Endothelial cell of umbilical vein (primary cell): ENCODE measurements at regions not wholly inside any gene's neighbourhood (a gene's known extent, or its start where the extent isn't known, plus 50 kb on each side); places are given as distances from the start of the nearest gene placed in this dataset.

Experiments used
- BruUV-seq: library from RNA; stranded (reverse); fragments of 400-500 nt; replicated peaks from 2 replicates; lab custom pipeline; 2021; lab: Mats Ljungman, UMichigan
- CTCF ChIA-PET: fragments of 300-600, 350-600 bp; sonication (Branson Sonifier 250); formaldehyde crosslinking; loops from one replicate; lab custom pipeline; 2021; ENCODE audit warnings: antibody characterized with exemption, inconsistent platforms; lab: Charles Lee
- POLR2A ChIA-PET: fragments of 300-600, 350-600 bp; sonication (Branson Sonifier 250); formaldehyde crosslinking; loops from one replicate; lab custom pipeline; 2021; ENCODE audit warnings: antibody characterized with exemption, inconsistent platforms; lab: Charles Lee
- DNase-seq: peaks from one replicate; pipeline ENCODE4 v3.0.0-alpha.2; 2011; ENCODE audit warnings: low read depth, low spot score
- FAIRE-seq: peaks from 2 replicates; lab custom pipeline; 2011; peaks lifted over from hg19 to GRCh38; lab: Jason Lieb, UNC
- H2AFZ ChIP-seq: 2 replicates; pipeline ENCODE4 v1.6.0; 2012; ENCODE audit warnings: low read depth, low read length, control low read depth, inconsistent platforms
- H3K27ac ChIP-seq: 2 replicates; pipeline ENCODE4 v1.5.1; 2011; ENCODE audit warnings: low read depth, mild to moderate bottlenecking, control low read depth, low read length, moderate library complexity; ENCODE audit not compliant: insufficient read depth
- H3K27me3 ChIP-seq, 2 experiments: 2 replicates each; pipeline versions ENCODE4 v1.6.0 to v1.6.1; 2011; ENCODE audit warnings: low read length in 2 of 2, mixed read lengths in 1 of 2; ENCODE audit not compliant: control insufficient read depth in 2 of 2, insufficient read depth in 2 of 2
- H3K36me3 ChIP-seq, 2 experiments: 2 replicates in 1 of 2; 3 replicates in 1 of 2; pipeline ENCODE4 v1.5.1; 2011; ENCODE audit warnings: low read length in 2 of 2, mild to moderate bottlenecking in 1 of 2, moderate library complexity in 1 of 2; ENCODE audit not compliant: control insufficient read depth in 2 of 2, insufficient read depth in 2 of 2; ENCODE audit errors: extremely low read depth in 1 of 2
- H3K4me1 ChIP-seq: 3 replicates; pipeline ENCODE4 v1.5.1; 2011; ENCODE audit warnings: mild to moderate bottlenecking, low read length; ENCODE audit not compliant: control insufficient read depth, insufficient read depth; ENCODE audit errors: extremely low read depth
- H3K4me2 ChIP-seq: 2 replicates; pipeline ENCODE4 v1.6.1; 2011; ENCODE audit warnings: low read length, control low read depth, mixed read lengths; ENCODE audit not compliant: insufficient read depth
- H3K4me3 ChIP-seq, 3 experiments: fragments of 200-600 bp in 1 of 3; sonication (generic), shearing (Covaris generic) in 1 of 3; replicated peaks in 1 of 3; 2 replicates each; pipeline ENCODE4 v1.5.1; 2011 to 2016; ENCODE audit warnings: control low read depth in 3 of 3, low read length in 3 of 3, mild to moderate bottlenecking in 2 of 3, inconsistent platforms in 1 of 3, low read depth in 1 of 3, moderate library complexity in 1 of 3; ENCODE audit not compliant: insufficient read depth in 1 of 3
- H3K79me2 ChIP-seq: 2 replicates; pipeline ENCODE4 v1.6.0; 2012; ENCODE audit warnings: low read length, inconsistent platforms; ENCODE audit not compliant: control insufficient read depth, insufficient read depth
- H3K9ac ChIP-seq: replicated peaks from 2 replicates; pipeline ENCODE3; 2011; ENCODE audit warnings: low read length, control low read depth; ENCODE audit not compliant: insufficient read depth; ENCODE audit errors: extremely low read depth
- H3K9me1 ChIP-seq: replicated peaks from 3 replicates; pipeline ENCODE4 v1.6.0; 2011; ENCODE audit warnings: mild to moderate bottlenecking, low read length; ENCODE audit not compliant: control insufficient read depth, insufficient read depth; ENCODE audit errors: extremely low read depth
- H3K9me3 ChIP-seq: replicated peaks from 2 replicates; pipeline ENCODE4 v1.5.1; 2012; ENCODE audit warnings: low read length, inconsistent platforms; ENCODE audit not compliant: control insufficient read depth, insufficient read depth
- H4K20me1 ChIP-seq: replicated peaks from 2 replicates; pipeline ENCODE3; 2011; ENCODE audit warnings: mild to moderate bottlenecking, low read length; ENCODE audit not compliant: control insufficient read depth, insufficient read depth; ENCODE audit errors: extremely low read depth
- CTCF ChIP-seq, 2 donors: IDR thresholded peaks; 1 replicate in 1 of 2; 2 replicates in 1 of 2; pipeline ENCODE4 v1.5.1; 2011; ENCODE audit warnings: low read length in 2 of 2, mild to moderate bottlenecking in 2 of 2, moderate library complexity in 2 of 2, control low read depth in 1 of 2, inconsistent platforms in 1 of 2, low read depth in 1 of 2; ENCODE audit not compliant: insufficient read depth in 1 of 2; ENCODE audit errors: extremely low read depth in 1 of 2
- EZH2 ChIP-seq: IDR thresholded peaks from 2 replicates; pipeline ENCODE4 v1.6.1; 2012; ENCODE audit warnings: borderline replicate concordance, low read depth, mild to moderate bottlenecking, moderate library complexity, low read length, inconsistent platforms; ENCODE audit not compliant: severe bottlenecking
- FOS ChIP-seq: IDR thresholded peaks from 2 replicates; pipeline ENCODE4 v1.6.1; 2011; ENCODE audit warnings: mild to moderate bottlenecking, low read length, moderate library complexity, borderline replicate concordance; ENCODE audit not compliant: insufficient read depth
- GATA2 ChIP-seq: IDR thresholded peaks from 2 replicates; pipeline ENCODE4 v1.7.0; 2011; ENCODE audit warnings: low read depth, mild to moderate bottlenecking, moderate library complexity, mixed read lengths, low read length; ENCODE audit not compliant: insufficient read length, insufficient read depth
- JUN ChIP-seq: IDR thresholded peaks from 2 replicates; pipeline ENCODE4 v1.6.1; 2011; ENCODE audit warnings: borderline replicate concordance, low read depth; ENCODE audit not compliant: insufficient read length, insufficient read depth
- MAX ChIP-seq: IDR thresholded peaks from 2 replicates; pipeline ENCODE4 v1.6.1; 2011; ENCODE audit not compliant: insufficient read depth, insufficient read length
- MYC ChIP-seq: IDR thresholded peaks from one replicate; pipeline ENCODE4 v1.6.1; 2011; ENCODE audit warnings: mild to moderate bottlenecking, low read depth, low read length
- POLR2A ChIP-seq: IDR thresholded peaks from 2 replicates; pipeline ENCODE4 v1.6.1; 2012; ENCODE audit warnings: low read depth, mild to moderate bottlenecking, control low read depth, low read length
- POLR2AphosphoS5 ChIP-seq: IDR thresholded peaks from 2 replicates; pipeline ENCODE4 v1.6.1; 2012; ENCODE audit warnings: low read depth, mild to moderate bottlenecking, control low read depth, low read length, moderate library complexity; ENCODE audit not compliant: insufficient read depth
- dilution Hi-C: fragments of 300-500 bp; cut with MboI; formaldehyde crosslinking; loops from one replicate; pipeline ENCODE4 v1.15.0; 2019; ENCODE audit warnings: low sequenced_read_pairs; ENCODE audit not compliant: extremely low pct_ligation_motif_present
- intact Hi-C: fragments of 100-400 bp; cut with micrococcal nuclease; formaldehyde crosslinking; loops from one replicate; pipeline ENCODE4 v1.10.0; 2022

- intact Hi-C loops: no loop called here
- CTCF ChIA-PET: interaction anchor here (1.1 kb wide), 1 partner anchor 236 kb away, joined by 3 read pairs; no protein-coding TSS in a partner anchor
Observed at GRCh38 chr3:106372806-106373190, 504.0 kb upstream of the CBLB start.

More at GRCh38 chr3:106372806-106373190, 504.0 kb upstream of the CBLB start:
- Histone ChIP-seq H3K9ac (no peak overlapping the region), H3K27me3 (no peaks in the 10 kb centered on the region), H3K27ac (no peak overlapping the region), H3K79me2 (no peaks in the 10 kb centered on the region), H3K9me3 (no peaks in the 10 kb centered on the region), H3K9me1 (no peaks in the 10 kb centered on the region), H2AFZ (no peak overlapping the region), H3K4me1 (no peaks in the 10 kb centered on the region), H3K36me3 (no peaks in the 10 kb centered on the region), H3K4me3 (no peak overlapping the region), H3K4me2 (no peak overlapping the region), H4K20me1 (no peaks in the 10 kb centered on the region)
- dilution Hi-C loops: no loop called here
- DNase-seq: no peak
- FAIRE-seq: no peak
- TF ChIP-seq FOS (no peak), JUN (no peak), GATA2 (no peak), POLR2AphosphoS5 (no peak), EZH2 (no peak), POLR2A (no peak), MAX (no peak), MYC (no peak), CTCF (IDR thresholded peaks at IDR 0.05; ENCODE audit: extremely low read depth in 1 of 2, insufficient read depth in 1 of 2, low read depth in 1 of 2, low read length in 2 of 2) (no peak)
- no TSS peak for BruUV-seq
- POLR2A ChIA-PET: no interaction called here
